HG02973 (cell line): ENCODE measurements at regions not wholly inside any gene's neighbourhood (a gene's known extent, or its start where the extent isn't known, plus 50 kb on each side); places are given as distances from the start of the nearest gene placed in this dataset.

ENCODE experiments used
- ATAC-seq: cut with Tn5 transposase; IDR thresholded peaks from one replicate; pipeline ENCODE4 v1.9.1; 2021; ENCODE audit warnings: moderate library complexity; ENCODE audit not compliant: unreplicated experiment

- ATAC-seq, result no peak
These were observed 494.1 kb downstream of the CENPC start for GRCh38 chr4:67051000-67051789.

- ATAC-seq, result no peak
These were observed 495.9 kb downstream of the CENPC start for GRCh38 chr4:67049446-67049845.

GRCh38 chr4:67048530-67048929, 496.8 kb downstream of the CENPC start:
- no peak for ATAC-seq

GRCh38 chr4:67040315-67040714, 505.0 kb downstream of the CENPC start:
- ATAC-seq, result no peak

GRCh38 chr4:67038228-67038566, 507.1 kb downstream of the CENPC start:
- no peak for ATAC-seq

GRCh38 chr4:67037504-67038227, 507.6 kb downstream of the CENPC start:
- no peak for ATAC-seq

- no peak for ATAC-seq
These were observed 508.5 kb downstream of the CENPC start for GRCh38 chr4:67036791-67037190.

GRCh38 chr4:67035986-67036385, 509.3 kb downstream of the CENPC start:
- ATAC-seq, result no peak

GRCh38 chr4:67035501-67035900, 509.8 kb downstream of the CENPC start:
- no peak for ATAC-seq

GRCh38 chr4:67030636-67031035, 514.7 kb downstream of the CENPC start:
- no peak for ATAC-seq

GRCh38 chr4:67020438-67020797, 524.9 kb downstream of the CENPC start:
- no peak for ATAC-seq

GRCh38 chr4:67019686-67020437, 525.4 kb downstream of the CENPC start:
- ATAC-seq, result no peak

- no peak for ATAC-seq
These were observed 530.7 kb downstream of the CENPC start for GRCh38 chr4:67014592-67014991.

- no peak for ATAC-seq
These were observed 538.5 kb downstream of the CENPC start for GRCh38 chr4:67006791-67007190.

GRCh38 chr4:66991521-66991920, 553.8 kb downstream of the CENPC start:
- ATAC-seq, result no peak

- ATAC-seq, result no peak
These were observed 570.6 kb downstream of the CENPC start for GRCh38 chr4:66974665-66975064.

- no peak for ATAC-seq
These were observed 573.2 kb downstream of the CENPC start for GRCh38 chr4:66972087-66972486.

GRCh38 chr4:66964467-66964866, 580.8 kb downstream of the CENPC start:
- ATAC-seq, result no peak

- no peak for ATAC-seq
These were observed 582.2 kb downstream of the CENPC start for GRCh38 chr4:66963084-66963483.

GRCh38 chr4:66959207-66959606, 586.1 kb downstream of the CENPC start:
- no peak for ATAC-seq

GRCh38 chr4:66956852-66957251, 588.5 kb downstream of the CENPC start:
- no peak for ATAC-seq

GRCh38 chr4:66956426-66956825, 588.9 kb downstream of the CENPC start:
- no peak for ATAC-seq
